Transverse colon (tissue), 3 donors: ENCODE measurements at regions not wholly inside any gene's neighbourhood (a gene's known extent, or its start where the extent isn't known, plus 50 kb on each side); places are given as distances from the start of the nearest gene placed in this dataset.

Source experiments
- CTCF ChIP-seq, 5 experiments: fragments of 200-600 bp in 3 of 5; fragments of 450-650 bp in 2 of 5; sonication (generic) in 3 of 5; IDR thresholded peaks; 1 replicate in 2 of 5; 2 replicates in 3 of 5; pipeline ENCODE4 v1.5.1; 2016 to 2017; ENCODE audit warnings: antibody characterized with exemption in 5 of 5, inconsistent platforms in 3 of 5, mild to moderate bottlenecking in 2 of 5, moderate library complexity in 1 of 5
- POLR2A ChIP-seq: fragments of 450-650 bp; IDR thresholded peaks from one replicate; pipeline ENCODE4 v1.6.1; 2016; ENCODE audit warnings: antibody characterized with exemption, mild to moderate bottlenecking, moderate library complexity

- TF ChIP-seq CTCF (IDR thresholded peaks at IDR 0.05) (no peak), POLR2A (no peak)
Measured at GRCh38 chr5:102099766-102100331, 196.2 kb downstream of the SLCO4C1 start.
